ENCODE measurements at regions not wholly inside any gene's neighbourhood (a gene's known extent, or its start where the extent isn't known, plus 50 kb on each side); places are given as distances from the start of the nearest gene placed in this dataset.

DNA sequence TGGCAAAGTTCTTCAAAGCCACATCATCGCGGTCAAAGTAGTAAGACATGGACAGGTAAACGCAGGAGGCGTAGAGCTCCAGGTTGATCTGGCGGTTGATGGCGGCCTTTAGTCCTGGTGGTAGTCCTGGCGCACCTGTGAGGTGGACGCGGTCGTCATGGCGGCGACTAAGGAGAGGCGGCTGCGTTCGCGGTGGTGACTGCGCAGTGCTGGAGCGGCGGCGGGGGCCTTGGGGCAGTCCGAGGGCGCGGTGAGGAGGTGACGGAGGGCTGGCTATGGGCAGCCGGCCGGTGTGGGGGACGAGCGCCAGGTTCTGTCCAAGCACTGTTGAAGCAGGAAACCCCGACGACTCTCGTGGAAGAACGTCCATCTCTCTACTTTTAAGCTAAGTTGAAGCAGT, 136.8 kb downstream of the BASP1 start:
- Mint-ChIP-seq H3K4me3 (no peak overlapping the region), H3K27me3 (ENCODE audit: low read depth) (peaks cover 2% of the 10 kb centered on the region), H3K36me3 (ENCODE audit: low read depth) (no peaks in the 10 kb centered on the region), H3K27ac (no peak overlapping the region), H3K9me3 (peaks cover 11% of the 10 kb centered on the region), H3K4me1 (ENCODE audit: low read depth) (no peaks in the 10 kb centered on the region)
- CTCF ChIA-PET = no interaction called here
- DNase-seq = no peak
- intact Hi-C loops (cut with micrococcal nuclease) = no loop called here

DNA sequence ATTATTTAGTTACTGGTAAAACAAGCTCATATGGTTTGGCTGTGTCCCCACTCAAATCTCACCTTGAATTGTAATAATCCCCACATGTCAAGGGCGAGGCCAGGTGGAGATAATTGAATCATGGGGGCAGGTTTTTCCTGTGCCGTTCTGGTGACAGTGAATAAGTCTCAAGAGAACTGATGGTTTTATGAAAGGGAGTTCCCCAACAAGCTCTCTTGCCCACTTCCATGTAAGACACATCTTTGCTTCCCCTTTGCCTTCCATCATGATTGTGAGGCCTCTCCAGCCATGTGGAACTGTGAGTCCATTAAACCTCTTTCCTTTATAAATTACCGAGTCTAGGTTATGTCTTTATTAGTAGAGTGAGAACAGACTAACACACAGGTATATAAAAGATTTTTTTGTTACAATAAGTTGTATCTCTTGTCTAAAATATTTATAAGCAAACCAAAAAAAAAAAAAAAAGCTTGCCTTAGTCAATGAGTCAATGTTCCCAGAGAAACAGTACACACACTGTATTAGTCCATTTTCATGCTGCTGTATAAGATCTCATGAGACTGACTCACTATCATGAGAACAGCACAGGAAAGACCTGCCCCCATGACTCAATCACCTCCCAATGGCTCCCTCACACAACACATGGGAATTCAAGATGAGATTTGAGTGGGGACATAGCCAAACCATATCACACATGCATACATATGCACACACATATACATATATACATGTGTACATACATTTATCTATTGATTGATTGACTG, 138.3 kb downstream of the BASP1 start:
- CTCF ChIA-PET = no interaction called here
- no peak overlapping the region for H3K27ac Mint-ChIP-seq
- H3K27me3 Mint-ChIP-seq (ENCODE audit: low read depth) = peaks cover 2% of the 10 kb centered on the region
- H3K36me3 Mint-ChIP-seq (ENCODE audit: low read depth) = no peaks in the 10 kb centered on the region
- H3K4me3 Mint-ChIP-seq = no peak overlapping the region
- no peaks in the 10 kb centered on the region for H3K4me1 Mint-ChIP-seq (ENCODE audit: low read depth)
- H3K9me3 Mint-ChIP-seq = peaks cover 13% of the 10 kb centered on the region
- intact Hi-C loops (cut with micrococcal nuclease) = no loop called here
- no peak for DNase-seq

DNA sequence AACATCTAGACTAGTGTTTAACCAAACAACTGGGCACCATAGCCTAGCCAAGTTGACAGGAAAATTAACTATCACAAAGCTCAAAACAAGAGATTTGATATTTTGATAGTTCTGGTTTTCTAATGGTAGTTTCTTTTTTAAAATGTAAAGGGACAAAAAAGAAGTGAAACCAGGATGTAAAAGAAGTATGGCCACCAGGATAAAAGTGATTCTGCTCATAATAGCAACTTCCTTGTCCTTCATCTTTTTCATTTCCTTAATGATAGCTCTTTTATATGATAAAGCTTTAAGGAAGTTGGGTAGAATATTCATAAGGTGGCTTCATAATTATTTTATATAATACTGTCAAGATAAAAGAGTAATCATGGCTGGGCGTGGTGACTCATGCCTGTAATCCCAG, 139.1 kb downstream of the BASP1 start:
- Mint-ChIP-seq H3K4me1 (ENCODE audit: low read depth) (no peaks in the 10 kb centered on the region), H3K4me3 (no peak overlapping the region), H3K27me3 (ENCODE audit: low read depth) (peaks cover 2% of the 10 kb centered on the region), H3K36me3 (ENCODE audit: low read depth) (no peaks in the 10 kb centered on the region), H3K9me3 (peaks cover 13% of the 10 kb centered on the region), H3K27ac (no peak overlapping the region)
- DNase-seq = no peak
- CTCF ChIA-PET = no interaction called here
- intact Hi-C loops (cut with micrococcal nuclease) = no loop called here

DNA sequence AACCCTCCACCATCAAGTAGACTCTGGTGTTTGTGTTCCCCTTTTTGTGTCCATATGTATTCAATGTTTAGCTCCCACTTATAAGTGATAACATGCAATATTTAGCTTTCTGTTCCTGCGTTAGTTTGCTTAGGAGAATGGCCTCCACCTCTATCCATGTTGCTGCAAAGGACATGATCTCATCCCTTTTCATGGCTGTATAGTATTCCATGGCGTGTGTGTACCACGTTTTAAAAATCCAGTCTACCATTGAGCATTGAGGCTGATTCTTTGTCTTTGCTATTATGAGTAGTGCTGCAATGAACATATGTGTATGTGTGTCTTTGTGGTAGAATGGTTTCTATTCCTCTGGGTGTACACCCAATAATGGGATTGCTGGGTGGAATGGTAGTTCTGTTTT, 140.1 kb downstream of the BASP1 start:
- Mint-ChIP-seq H3K27ac (no peak overlapping the region), H3K9me3 (peaks cover 13% of the 10 kb centered on the region), H3K36me3 (ENCODE audit: low read depth) (no peaks in the 10 kb centered on the region), H3K27me3 (ENCODE audit: low read depth) (no peaks in the 10 kb centered on the region), H3K4me3 (no peak overlapping the region), H3K4me1 (ENCODE audit: low read depth) (no peaks in the 10 kb centered on the region)
- intact Hi-C loops (cut with micrococcal nuclease) = no loop called here
- DNase-seq = no peak
- CTCF ChIA-PET = no interaction called here

DNA sequence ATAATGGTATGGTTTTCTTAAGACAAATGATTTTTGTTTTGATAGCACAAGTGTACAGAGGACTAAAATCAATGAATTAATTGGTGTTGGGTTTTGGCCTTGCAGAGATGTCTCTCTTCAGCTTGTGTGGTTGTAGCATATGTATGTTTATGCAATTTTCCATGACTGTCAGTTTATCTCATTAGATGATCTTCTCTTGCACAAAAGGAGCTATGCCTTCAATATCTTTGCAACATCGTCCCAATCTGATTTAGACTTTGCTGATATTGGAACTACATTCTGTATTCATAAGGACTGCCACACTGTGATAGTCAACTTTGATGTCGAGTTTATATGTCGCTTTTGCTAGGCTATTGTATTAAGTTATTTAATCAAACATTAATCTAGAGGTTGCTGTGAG, 140.0 kb upstream of the TAF11L2 start:
- Mint-ChIP-seq H3K9me3 (peaks cover 13% of the 10 kb centered on the region), H3K36me3 (ENCODE audit: low read depth) (no peaks in the 10 kb centered on the region), H3K4me1 (ENCODE audit: low read depth) (no peaks in the 10 kb centered on the region), H3K27me3 (ENCODE audit: low read depth) (no peaks in the 10 kb centered on the region), H3K27ac (no peak overlapping the region), H3K4me3 (no peak overlapping the region)
- CTCF ChIA-PET = no interaction called here
- intact Hi-C loops (cut with micrococcal nuclease) = no loop called here
- DNase-seq = no peak

DNA sequence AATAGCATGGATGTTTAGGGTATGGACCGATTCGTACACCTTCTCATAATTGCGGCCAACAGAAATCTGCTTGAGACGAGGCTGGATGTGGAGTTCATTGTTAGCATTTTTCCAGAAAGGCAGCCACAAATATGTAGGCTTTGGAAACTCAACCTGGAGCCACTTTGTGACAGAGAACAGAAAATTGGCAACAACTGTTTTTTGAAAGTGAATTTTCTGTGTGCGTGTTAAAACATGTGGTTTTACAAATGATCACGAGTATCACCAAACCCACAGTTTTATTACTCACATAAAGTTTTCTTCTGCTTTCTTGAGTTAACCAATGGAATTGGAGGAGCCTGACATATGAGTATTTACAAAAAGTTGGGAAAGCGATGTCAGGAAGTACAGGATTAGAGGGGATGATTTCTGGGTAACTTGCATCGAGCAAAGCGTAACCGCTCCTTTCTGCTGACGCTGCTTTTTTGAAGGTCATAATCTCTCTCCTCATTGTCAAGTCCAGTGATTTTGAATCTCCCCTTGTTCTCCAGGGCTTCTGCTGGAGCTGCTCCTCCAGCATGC, 138.5 kb upstream of the TAF11L2 start:
- DNase-seq = no peak
- Mint-ChIP-seq H3K4me1 (ENCODE audit: low read depth) (no peaks in the 10 kb centered on the region), H3K36me3 (ENCODE audit: low read depth) (no peaks in the 10 kb centered on the region), H3K9me3 (peaks cover 9% of the 10 kb centered on the region), H3K27ac (no peak overlapping the region), H3K27me3 (ENCODE audit: low read depth) (no peaks in the 10 kb centered on the region), H3K4me3 (no peak overlapping the region)
- intact Hi-C loops (cut with micrococcal nuclease) = no loop called here
- CTCF ChIA-PET = no interaction called here

DNA sequence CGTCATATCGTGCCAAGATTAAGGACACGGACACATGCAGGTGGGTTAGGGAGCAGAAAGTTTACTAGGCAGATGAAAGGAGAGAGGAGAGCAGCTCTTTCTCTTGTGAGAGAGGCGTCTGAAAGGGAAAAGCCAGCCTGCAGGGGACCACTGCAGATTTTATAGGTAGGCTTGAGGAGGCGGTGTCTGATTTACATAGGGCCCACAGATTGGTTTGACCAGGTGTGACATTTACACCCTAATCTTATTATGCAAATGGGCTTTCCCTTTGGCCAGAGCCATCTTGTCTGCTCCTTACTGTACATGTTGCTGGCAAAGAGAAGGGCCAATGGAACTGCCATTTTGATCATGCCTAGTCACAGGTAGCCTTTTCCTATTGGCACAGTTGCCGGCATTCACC, 137.2 kb upstream of the TAF11L2 start:
- no peaks in the 10 kb centered on the region for H3K4me1 Mint-ChIP-seq (ENCODE audit: low read depth)
- H3K4me3 Mint-ChIP-seq = no peak overlapping the region
- intact Hi-C loops (cut with micrococcal nuclease) = no loop called here
- CTCF ChIA-PET = no interaction called here
- H3K9me3 Mint-ChIP-seq = peaks cover 9% of the 10 kb centered on the region
- no peak overlapping the region for H3K27ac Mint-ChIP-seq
- DNase-seq = no peak
- no peaks in the 10 kb centered on the region for H3K27me3 Mint-ChIP-seq (ENCODE audit: low read depth)
- H3K36me3 Mint-ChIP-seq (ENCODE audit: low read depth) = no peaks in the 10 kb centered on the region

DNA sequence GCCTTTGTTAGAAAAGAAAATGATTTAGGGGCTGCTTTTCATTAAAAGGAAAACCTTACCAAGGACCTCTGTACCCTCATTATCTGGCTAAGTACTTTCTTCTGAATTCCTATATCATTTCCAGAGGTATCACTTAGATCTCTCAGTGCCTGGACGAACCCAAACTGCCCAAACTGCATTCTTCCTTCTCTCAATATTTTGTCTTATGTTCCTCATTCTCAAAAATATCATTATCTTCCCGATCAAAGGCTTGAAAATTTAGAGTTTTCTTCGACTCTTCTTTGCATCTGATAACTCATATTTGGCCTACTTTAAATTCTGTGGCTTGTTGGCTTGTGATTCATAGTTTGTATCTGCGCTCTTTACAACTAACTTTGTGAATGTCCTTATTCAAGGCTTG, 136.7 kb upstream of the TAF11L2 start:
- CTCF ChIA-PET = no interaction called here
- no peak overlapping the region for H3K4me3 Mint-ChIP-seq
- intact Hi-C loops (cut with micrococcal nuclease) = no loop called here
- H3K27me3 Mint-ChIP-seq (ENCODE audit: low read depth) = no peaks in the 10 kb centered on the region
- no peaks in the 10 kb centered on the region for H3K36me3 Mint-ChIP-seq (ENCODE audit: low read depth)
- no peak overlapping the region for H3K27ac Mint-ChIP-seq
- DNase-seq = no peak
- H3K4me1 Mint-ChIP-seq (ENCODE audit: low read depth) = no peaks in the 10 kb centered on the region
- peaks cover 9% of the 10 kb centered on the region for H3K9me3 Mint-ChIP-seq

DNA sequence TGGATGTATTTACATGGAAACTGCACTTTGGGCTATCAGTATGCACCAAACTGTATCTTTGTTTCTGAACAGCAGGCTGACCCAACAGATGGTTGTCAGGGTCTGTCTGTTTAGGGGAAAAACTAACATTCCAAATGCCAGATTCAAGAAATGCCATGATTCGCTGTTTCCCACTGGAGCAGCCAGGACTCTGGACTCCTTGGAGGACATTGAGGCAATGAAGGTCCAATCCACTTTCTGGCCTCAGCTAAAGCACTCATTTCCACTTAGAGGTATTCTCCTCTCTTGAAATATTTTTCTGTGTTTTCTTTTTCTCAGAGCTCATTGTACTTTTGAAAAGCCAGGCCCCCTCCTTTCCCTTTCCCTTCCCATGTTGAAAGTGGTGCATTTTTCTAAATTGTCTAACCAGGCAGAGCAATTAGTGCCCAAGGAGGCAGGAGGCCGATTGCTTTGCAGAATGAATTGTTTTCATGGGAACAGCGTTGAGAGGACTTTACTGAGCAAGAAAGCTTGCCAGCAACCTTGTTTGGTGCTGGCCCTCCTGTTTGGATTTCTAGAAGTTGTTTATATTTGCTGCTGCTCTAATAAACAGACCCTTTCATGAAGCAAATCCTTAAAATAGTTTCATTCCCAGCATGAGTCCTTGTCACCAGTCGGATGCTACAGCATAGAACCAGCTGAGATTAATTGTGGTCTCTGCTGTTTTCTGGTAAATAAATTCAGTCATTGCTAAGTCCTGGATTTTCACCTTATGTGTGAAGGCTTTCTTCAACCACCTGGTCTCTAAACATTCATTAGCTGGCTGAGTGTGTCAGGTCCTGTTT, 132.8 kb upstream of the TAF11L2 start:
- no peak overlapping the region for H3K27ac Mint-ChIP-seq
- intact Hi-C loops (cut with micrococcal nuclease) = no loop called here
- H3K4me3 Mint-ChIP-seq = no peak overlapping the region
- no peaks in the 10 kb centered on the region for H3K9me3 Mint-ChIP-seq
- no peaks in the 10 kb centered on the region for H3K27me3 Mint-ChIP-seq (ENCODE audit: low read depth)
- CTCF ChIA-PET = interaction anchor here (0.7 kb wide), 1 partner anchor 1450 kb away, joined by 3 read pairs; no protein-coding TSS in a partner anchor
- no peaks in the 10 kb centered on the region for H3K36me3 Mint-ChIP-seq (ENCODE audit: low read depth)
- H3K4me1 Mint-ChIP-seq (ENCODE audit: low read depth) = no peaks in the 10 kb centered on the region
- DNase-seq = no peak

DNA sequence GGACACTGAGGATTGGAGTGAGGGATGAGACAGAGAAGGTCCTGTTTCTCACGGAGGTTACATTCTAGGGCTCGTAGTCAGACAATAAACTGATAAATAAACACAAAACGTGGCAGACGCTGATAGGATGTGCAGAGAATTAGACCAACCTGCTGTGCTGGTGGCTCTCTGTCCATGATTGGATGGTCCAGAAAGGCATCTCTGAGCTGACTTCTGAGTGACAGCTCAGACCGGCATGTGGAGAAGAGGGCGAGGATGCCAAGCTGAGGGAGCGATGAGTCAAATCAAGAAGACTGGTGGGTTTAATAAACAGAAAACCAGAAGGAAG, 132.3 kb upstream of the TAF11L2 start:
- intact Hi-C loops (cut with micrococcal nuclease) = no loop called here
- Mint-ChIP-seq H3K4me1 (ENCODE audit: low read depth) (no peaks in the 10 kb centered on the region), H3K27ac (no peak overlapping the region), H3K9me3 (no peaks in the 10 kb centered on the region), H3K36me3 (ENCODE audit: low read depth) (no peaks in the 10 kb centered on the region), H3K27me3 (ENCODE audit: low read depth) (no peaks in the 10 kb centered on the region), H3K4me3 (no peak overlapping the region)
- CTCF ChIA-PET = no interaction called here
- no peak for DNase-seq

DNA sequence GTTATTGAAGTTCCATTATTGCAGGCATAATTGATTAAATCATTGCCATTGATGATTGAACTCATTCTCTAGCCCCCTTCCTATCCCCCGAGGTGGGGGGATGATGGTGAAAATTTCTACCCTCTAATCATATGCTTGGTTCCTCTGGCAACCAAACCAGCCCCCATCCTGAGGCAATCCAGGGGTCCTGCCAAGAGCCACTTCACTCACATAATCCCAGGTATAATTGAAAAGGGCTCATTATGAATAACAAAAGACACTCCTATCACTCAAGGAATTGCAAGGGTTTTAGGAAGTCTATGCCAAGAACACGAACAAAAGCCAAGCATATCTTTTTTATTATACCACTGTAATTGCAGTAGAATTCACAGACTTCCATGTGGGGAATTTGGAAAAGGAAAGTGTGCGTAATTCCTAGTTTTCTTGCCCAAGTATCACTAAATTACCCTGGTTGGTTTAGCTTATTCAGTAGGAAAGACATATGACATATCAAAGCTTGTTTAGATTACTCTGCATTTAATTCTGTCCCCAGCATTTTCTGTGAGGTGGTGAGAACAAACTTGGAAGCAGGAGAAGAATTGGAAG, 130.7 kb upstream of the TAF11L2 start:
- Mint-ChIP-seq H3K4me3 (no peak overlapping the region), H3K27me3 (ENCODE audit: low read depth) (no peaks in the 10 kb centered on the region), H3K4me1 (ENCODE audit: low read depth) (no peaks in the 10 kb centered on the region), H3K9me3 (no peaks in the 10 kb centered on the region), H3K27ac (peak overlapping the region; percentile 41), H3K36me3 (ENCODE audit: low read depth) (no peaks in the 10 kb centered on the region)
- no peak for DNase-seq
- CTCF ChIA-PET = no interaction called here
- intact Hi-C loops (cut with micrococcal nuclease) = no loop called here

DNA sequence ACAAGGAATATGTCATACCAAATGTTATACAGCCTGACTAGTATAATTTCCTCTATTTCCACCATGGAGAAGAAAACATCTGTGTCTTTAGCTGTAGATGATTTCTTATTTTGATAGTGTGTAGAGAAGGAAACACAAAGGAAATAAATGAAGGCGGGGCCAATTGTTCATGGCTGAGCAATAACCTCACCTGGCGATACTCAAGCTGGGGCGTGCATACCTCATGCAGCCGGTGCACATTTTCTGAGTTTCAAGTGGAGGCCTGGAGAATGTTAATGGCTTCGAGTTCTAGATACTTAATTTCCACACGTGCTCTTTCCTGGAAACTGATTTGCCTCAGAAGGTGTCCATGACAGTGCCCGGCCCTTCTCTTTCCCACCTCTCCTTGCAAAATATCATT, 127.4 kb upstream of the TAF11L2 start:
- H3K36me3 Mint-ChIP-seq (ENCODE audit: low read depth) = no peaks in the 10 kb centered on the region

DNA sequence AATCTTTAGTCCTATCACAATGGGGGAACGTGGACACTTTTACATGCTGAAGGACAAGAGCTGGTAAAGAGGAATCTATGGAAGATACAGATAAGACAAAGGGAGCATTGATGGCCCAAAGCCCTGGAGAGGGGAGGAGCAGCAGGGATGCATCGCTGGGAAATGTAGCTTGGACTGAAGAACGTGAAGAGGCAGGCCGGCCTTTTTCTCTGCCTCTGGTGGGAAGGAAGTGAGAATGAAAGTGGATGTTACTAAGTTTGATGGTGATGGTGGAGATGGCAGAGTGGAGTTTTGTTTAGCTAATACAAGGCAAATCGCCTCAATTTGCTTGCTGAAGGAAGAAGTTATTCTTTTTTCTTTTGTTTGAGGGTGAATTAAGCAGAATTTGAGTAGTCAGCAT, 124.6 kb upstream of the TAF11L2 start:
- H3K27me3 Mint-ChIP-seq (ENCODE audit: low read depth) = no peaks in the 10 kb centered on the region
- H3K9me3 Mint-ChIP-seq = peaks cover 3% of the 10 kb centered on the region
- no peaks in the 10 kb centered on the region for H3K4me1 Mint-ChIP-seq (ENCODE audit: low read depth)
- no peaks in the 10 kb centered on the region for H3K36me3 Mint-ChIP-seq (ENCODE audit: low read depth)
- no peak overlapping the region for H3K4me3 Mint-ChIP-seq
- DNase-seq = no peak
- intact Hi-C loops (cut with micrococcal nuclease) = no loop called here
- H3K27ac Mint-ChIP-seq = no peak overlapping the region
- CTCF ChIA-PET = no interaction called here

More for the DNA sequence above, 127.4 kb upstream of the TAF11L2 start:
- Mint-ChIP-seq H3K27me3 (ENCODE audit: low read depth) (no peaks in the 10 kb centered on the region), H3K4me3 (no peak overlapping the region), H3K27ac (no peak overlapping the region), H3K9me3 (peaks cover 3% of the 10 kb centered on the region), H3K4me1 (ENCODE audit: low read depth) (no peaks in the 10 kb centered on the region)
- CTCF ChIA-PET = no interaction called here
- no peak for DNase-seq
- intact Hi-C loops (cut with micrococcal nuclease) = no loop called here
